Loucy (cell line): ENCODE measurements at regions not wholly inside any gene's neighbourhood (a gene's known extent, or its start where the extent isn't known, plus 50 kb on each side); places are given as distances from the start of the nearest gene placed in this dataset.

ENCODE experiments used
- H2AFZ ChIP-seq: fragments of 200-600 bp; sonication (generic); 2 replicates; pipeline ENCODE4 v1.6.0; 2016; ENCODE audit warnings: antibody characterized with exemption, mild to moderate bottlenecking, low read length, moderate library complexity
- H3F3A ChIP-seq: fragments of 200-600 bp; 2 replicates; pipeline ENCODE4 v1.6.0; 2016; ENCODE audit warnings: antibody characterized with exemption, low read depth, mild to moderate bottlenecking
- H3K27me3 ChIP-seq: fragments of 200-600 bp; sonication (generic); 2 replicates; pipeline ENCODE4 v1.6.1; 2014; ENCODE audit warnings: low read length, mild to moderate bottlenecking; ENCODE audit not compliant: insufficient read depth, poor library complexity, severe bottlenecking
- H3K36me3 ChIP-seq: fragments of 200-600 bp; sonication (generic); 2 replicates; pipeline ENCODE4 v1.6.1; 2016; ENCODE audit warnings: low read length; ENCODE audit not compliant: insufficient read depth
- H3K4me1 ChIP-seq: fragments of 200-600 bp; sonication (generic); 2 replicates; pipeline ENCODE4 v1.5.1; 2014; ENCODE audit warnings: low read length, mild to moderate bottlenecking; ENCODE audit not compliant: insufficient read depth, poor library complexity, severe bottlenecking
- H3K4me2 ChIP-seq: fragments of 200-600 bp; sonication (generic); 2 replicates; pipeline ENCODE4 v1.6.0; 2014; ENCODE audit warnings: antibody characterized with exemption, low read length, low read depth, mild to moderate bottlenecking; ENCODE audit not compliant: poor library complexity, severe bottlenecking
- H3K4me3 ChIP-seq: fragments of 200-600 bp; sonication (generic); 2 replicates; pipeline ENCODE4 v1.5.1; 2014; ENCODE audit warnings: low read length, mild to moderate bottlenecking, mixed read lengths; ENCODE audit not compliant: poor library complexity, severe bottlenecking
- H3K79me2 ChIP-seq: fragments of 200-600 bp; sonication (generic); 2 replicates; pipeline ENCODE4 v1.6.1; 2014; ENCODE audit warnings: low read length; ENCODE audit not compliant: insufficient read depth
- H3K9ac ChIP-seq: fragments of 200-600 bp; sonication (generic); 2 replicates; pipeline ENCODE4 v1.6.0; 2014; ENCODE audit warnings: mild to moderate bottlenecking, low read depth, low read length, moderate library complexity; ENCODE audit not compliant: poor library complexity, severe bottlenecking
- H3K9me2 ChIP-seq: fragments of 200-600 bp; sonication (generic); replicated peaks from 2 replicates; pipeline ENCODE4 v1.6.1; 2016; ENCODE audit warnings: low read depth, low read length, mixed read lengths
- H3K9me3 ChIP-seq: fragments of 200-600 bp; sonication (generic); 2 replicates; pipeline ENCODE4 v1.6.1; 2014; ENCODE audit warnings: mild to moderate bottlenecking, antibody characterized with exemption, low read length, low read depth; ENCODE audit not compliant: insufficient read depth
- H4K20me1 ChIP-seq: fragments of 200-600 bp; sonication (generic); 2 replicates; pipeline ENCODE4 v1.6.0; 2014; ENCODE audit warnings: antibody characterized with exemption, low read length, mild to moderate bottlenecking; ENCODE audit not compliant: insufficient read depth, poor library complexity, severe bottlenecking
- EZH2phosphoT487 ChIP-seq: fragments of 200-600 bp; IDR thresholded peaks from 2 replicates; pipeline ENCODE4 v1.6.1; 2018; ENCODE audit warnings: antibody characterized with exemption, mild to moderate bottlenecking, moderate library complexity, borderline replicate concordance
- TF ChIP-seq, protein P1 (sequence below): fragments of 200-600 bp; sonication (generic); conservative IDR thresholded peaks from 2 replicates; pipeline ENCODE4 v1.5.1; 2014; ENCODE audit warnings: mild to moderate bottlenecking, antibody characterized with exemption, low read length

- H3K9me3 ChIP-seq: no peaks in the 10 kb centered on the region
- H3K4me3 ChIP-seq: no peak overlapping the region
- no peak overlapping the region for H3K4me2 ChIP-seq
- no peaks in the 10 kb centered on the region for H3K79me2 ChIP-seq
- no peaks in the 10 kb centered on the region for H4K20me1 ChIP-seq
- no peak overlapping the region for H2AFZ ChIP-seq
- no peaks in the 10 kb centered on the region for H3K27me3 ChIP-seq
- H3F3A ChIP-seq: no peaks in the 10 kb centered on the region
- no peak for TF ChIP-seq EZH2phosphoT487
- TF ChIP-seq, protein P1, sequence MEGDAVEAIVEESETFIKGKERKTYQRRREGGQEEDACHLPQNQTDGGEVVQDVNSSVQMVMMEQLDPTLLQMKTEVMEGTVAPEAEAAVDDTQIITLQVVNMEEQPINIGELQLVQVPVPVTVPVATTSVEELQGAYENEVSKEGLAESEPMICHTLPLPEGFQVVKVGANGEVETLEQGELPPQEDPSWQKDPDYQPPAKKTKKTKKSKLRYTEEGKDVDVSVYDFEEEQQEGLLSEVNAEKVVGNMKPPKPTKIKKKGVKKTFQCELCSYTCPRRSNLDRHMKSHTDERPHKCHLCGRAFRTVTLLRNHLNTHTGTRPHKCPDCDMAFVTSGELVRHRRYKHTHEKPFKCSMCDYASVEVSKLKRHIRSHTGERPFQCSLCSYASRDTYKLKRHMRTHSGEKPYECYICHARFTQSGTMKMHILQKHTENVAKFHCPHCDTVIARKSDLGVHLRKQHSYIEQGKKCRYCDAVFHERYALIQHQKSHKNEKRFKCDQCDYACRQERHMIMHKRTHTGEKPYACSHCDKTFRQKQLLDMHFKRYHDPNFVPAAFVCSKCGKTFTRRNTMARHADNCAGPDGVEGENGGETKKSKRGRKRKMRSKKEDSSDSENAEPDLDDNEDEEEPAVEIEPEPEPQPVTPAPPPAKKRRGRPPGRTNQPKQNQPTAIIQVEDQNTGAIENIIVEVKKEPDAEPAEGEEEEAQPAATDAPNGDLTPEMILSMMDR: no peak
- peaks cover 13% of the 10 kb centered on the region for H3K4me1 ChIP-seq
- H3K9me2 ChIP-seq: no peaks in the 10 kb centered on the region
- H3K9ac ChIP-seq: no peak overlapping the region
- H3K36me3 ChIP-seq: no peaks in the 10 kb centered on the region
These were observed 52.3 kb upstream of the BCL2L14 start for GRCh38 chr12:12018454-12018853.

GRCh38 chr12:12019881-12020280, 50.9 kb upstream of the BCL2L14 start:
- no peaks in the 10 kb centered on the region for H3K9me2 ChIP-seq
- H3K9ac ChIP-seq: no peak overlapping the region
- H3K36me3 ChIP-seq: no peaks in the 10 kb centered on the region
- H4K20me1 ChIP-seq: no peaks in the 10 kb centered on the region
- H3K4me3 ChIP-seq: no peak overlapping the region
- TF ChIP-seq, protein P1: no peak
- TF ChIP-seq EZH2phosphoT487: no peak
- no peaks in the 10 kb centered on the region for H3K9me3 ChIP-seq
- peaks cover 13% of the 10 kb centered on the region for H3K4me1 ChIP-seq
- no peak overlapping the region for H3K4me2 ChIP-seq
- no peaks in the 10 kb centered on the region for H3K79me2 ChIP-seq
- no peak overlapping the region for H2AFZ ChIP-seq
- no peaks in the 10 kb centered on the region for H3F3A ChIP-seq
- no peaks in the 10 kb centered on the region for H3K27me3 ChIP-seq

GRCh38 chr12:12020762-12021161, 50.0 kb upstream of the BCL2L14 start:
- Histone ChIP-seq H3K27me3 (no peaks in the 10 kb centered on the region), H3K79me2 (no peaks in the 10 kb centered on the region), H3K4me3 (no peak overlapping the region), H3K9me3 (no peaks in the 10 kb centered on the region), H3K4me1 (peaks cover 13% of the 10 kb centered on the region), H3K9me2 (no peaks in the 10 kb centered on the region), H3K4me2 (no peak overlapping the region), H3K9ac (no peak overlapping the region), H4K20me1 (no peaks in the 10 kb centered on the region), H2AFZ (no peak overlapping the region), H3F3A (no peaks in the 10 kb centered on the region), H3K36me3 (no peaks in the 10 kb centered on the region)
- TF ChIP-seq EZH2phosphoT487: no peak
- TF ChIP-seq, protein P1: no peak
